CD14-positive monocyte (primary cell): ENCODE measurements at regions not wholly inside any gene's neighbourhood (a gene's known extent, or its start where the extent isn't known, plus 50 kb on each side); places are given as distances from the start of the nearest gene placed in this dataset.

Source experiments
- DNase-seq, 3 donors: peaks; one replicate each; pipeline ENCODE4 v3.0.0-alpha.2; 2011 to 2022
- H2AFZ ChIP-seq: 2 replicates; pipeline ENCODE4 v1.6.0; 2012; ENCODE audit warnings: mild to moderate bottlenecking, low read depth, low read length, inconsistent platforms; ENCODE audit not compliant: insufficient read depth, poor library complexity, severe bottlenecking
- H3K27ac ChIP-seq, 2 donors: 1 replicate in 1 of 2; 2 replicates in 1 of 2; pipeline ENCODE4 v1.5.1; 2012 to 2013; ENCODE audit warnings: low read length in 2 of 2, control low read depth in 1 of 2, inconsistent platforms in 1 of 2, low read depth in 1 of 2, mild to moderate bottlenecking in 1 of 2
- H3K27me3 ChIP-seq, 2 donors: one replicate each; pipeline versions ENCODE4 v1.6.0 to v1.6.1; 2011 to 2013; ENCODE audit warnings: low read length in 2 of 2; ENCODE audit not compliant: control insufficient read depth in 2 of 2, insufficient read depth in 2 of 2
- H3K36me3 ChIP-seq, 2 donors: replicated peaks in 1 of 2; 1 replicate in 1 of 2; 2 replicates in 1 of 2; pipeline versions ENCODE4 v1.5.1 to v1.6.1; 2012 to 2013; ENCODE audit warnings: low read length in 2 of 2, control low read depth in 1 of 2, inconsistent platforms in 1 of 2, mild to moderate bottlenecking in 1 of 2; ENCODE audit not compliant: insufficient read depth in 2 of 2, control insufficient read depth in 1 of 2
- H3K4me1 ChIP-seq, 2 donors: 1 replicate in 1 of 2; 2 replicates in 1 of 2; pipeline versions ENCODE4 v1.5.1 to v1.6.1; 2012 to 2013; ENCODE audit warnings: low read length in 2 of 2, control low read depth in 1 of 2, inconsistent platforms in 1 of 2, mild to moderate bottlenecking in 1 of 2, moderate library complexity in 1 of 2; ENCODE audit not compliant: insufficient read depth in 2 of 2, control insufficient read depth in 1 of 2
- H3K4me2 ChIP-seq: replicated peaks from 2 replicates; pipeline ENCODE3; 2012; ENCODE audit warnings: low read length, moderate library complexity, mild to moderate bottlenecking; ENCODE audit not compliant: poor library complexity, severe bottlenecking; ENCODE audit errors: extremely low read depth
- H3K4me3 ChIP-seq, 3 experiments: fragments of 200-600 bp in 1 of 3; sonication (generic) in 1 of 3; replicated peaks in 1 of 3; 1 replicate in 2 of 3; 2 replicates in 1 of 3; pipeline ENCODE4 v1.5.1; 2011 to 2013; ENCODE audit warnings: low read length in 3 of 3, mild to moderate bottlenecking in 3 of 3, control low read depth in 2 of 3, low read depth in 2 of 3, inconsistent platforms in 1 of 3, moderate library complexity in 1 of 3
- H3K79me2 ChIP-seq: 2 replicates; pipeline ENCODE4 v1.6.0; 2012; ENCODE audit warnings: mild to moderate bottlenecking, control low read depth, inconsistent platforms, low read length, moderate library complexity; ENCODE audit not compliant: insufficient read depth
- H3K9ac ChIP-seq: 2 replicates; pipeline ENCODE4 v1.6.0; 2017; ENCODE audit warnings: low read length, mild to moderate bottlenecking; ENCODE audit not compliant: insufficient read depth, poor library complexity, severe bottlenecking
- H3K9me3 ChIP-seq, 2 donors: replicated peaks in 1 of 2; 1 replicate in 1 of 2; 2 replicates in 1 of 2; pipeline versions ENCODE4 v1.5.1 to v1.6.1; 2012 to 2013; ENCODE audit warnings: low read length in 2 of 2, control low read depth in 1 of 2; ENCODE audit not compliant: control insufficient read depth in 1 of 2, insufficient read depth in 1 of 2
- H4K20me1 ChIP-seq: 2 replicates; pipeline ENCODE4 v1.6.0; 2012; ENCODE audit warnings: mild to moderate bottlenecking, low read length, control low read depth, moderate library complexity; ENCODE audit not compliant: insufficient read depth
- H3K27ac Mint-ChIP-seq, 7 donors: one replicate each; pipeline ENCODE4 v1.8.0; 2020; ENCODE audit warnings: mild to moderate bottlenecking in 7 of 7, mixed read lengths in 7 of 7, moderate library complexity in 6 of 7, inconsistent platforms in 2 of 7
- H3K27me3 Mint-ChIP-seq, 3 donors: one replicate each; pipeline ENCODE4 v1.8.0; 2021 to 2022; ENCODE audit warnings: low read depth in 3 of 3, mild to moderate bottlenecking in 3 of 3, mixed read lengths in 3 of 3, moderate library complexity in 3 of 3, inconsistent platforms in 1 of 3
- H3K36me3 Mint-ChIP-seq, 2 donors: one replicate each; pipeline ENCODE4 v1.8.0; 2020; ENCODE audit warnings: mixed read lengths in 2 of 2, inconsistent platforms in 1 of 2, mild to moderate bottlenecking in 1 of 2
- H3K4me1 Mint-ChIP-seq: one replicate; pipeline ENCODE4 v1.8.0; 2020; ENCODE audit warnings: mild to moderate bottlenecking, mixed read lengths
- H3K4me3 Mint-ChIP-seq, 2 donors: one replicate each; pipeline ENCODE4 v1.8.0; 2020; ENCODE audit warnings: mild to moderate bottlenecking in 2 of 2, mixed read lengths in 2 of 2, moderate library complexity in 1 of 2
- H3K9me3 Mint-ChIP-seq, 7 donors: one replicate each; pipeline ENCODE4 v1.8.0; 2020 to 2022; ENCODE audit warnings: mixed read lengths in 7 of 7, mild to moderate bottlenecking in 6 of 7, moderate library complexity in 6 of 7, inconsistent platforms in 2 of 7
- WGBS: methylation state at CpG from one replicate; pipeline ENCODE4 v1.1.5; 2013; ENCODE audit warnings: missing lambda C conversion rate; ENCODE audit not compliant: insufficient coverage; 5-methylcytosine and 5-hydroxymethylcytosine counted together
- intact Hi-C, 2 donors: fragments of 100-400 bp; cut with micrococcal nuclease; formaldehyde crosslinking; loops; one replicate each; pipeline versions ENCODE4 v1.15.0 to v1.15.1; 2023
- TF ChIP-seq, protein P1 (sequence below): fragments of 200-600 bp; IDR thresholded peaks from one replicate; pipeline ENCODE4 v1.8.0; 2022; ENCODE audit warnings: antibody characterized with exemption, mild to moderate bottlenecking

DNA sequence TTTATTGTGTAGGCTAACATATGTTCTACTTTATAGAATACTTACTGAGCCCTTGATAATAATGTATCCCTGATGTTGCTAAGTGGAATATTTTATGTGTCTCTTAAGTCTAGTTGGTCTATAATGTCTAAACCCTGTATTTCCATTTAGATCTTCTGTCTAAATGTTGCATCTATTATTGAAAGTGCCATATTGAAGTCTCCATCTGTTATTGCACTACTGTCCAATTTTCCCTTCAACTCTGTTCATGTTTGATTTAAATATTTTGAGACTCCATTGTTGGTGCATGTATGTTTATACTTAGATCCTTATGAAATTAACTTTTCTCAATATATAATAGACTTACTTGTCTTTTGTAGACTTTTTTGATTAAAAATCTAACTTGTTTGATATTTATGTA is 924.5 kb upstream of the KCND2 start:
- no peaks in the 10 kb centered on the region for H3K27me3 Mint-ChIP-seq
- Histone ChIP-seq H3K36me3 (no peaks in the 10 kb centered on the region), H3K4me1 (no peaks in the 10 kb centered on the region), H3K4me3 (no peak overlapping the region), H3K27me3 (no peaks in the 10 kb centered on the region), H3K4me2 (no peak overlapping the region), H2AFZ (no peak overlapping the region), H3K9ac (no peak overlapping the region), H3K9me3 (peaks cover 3 to 6% of the 10 kb centered on the region in 2 donors), H3K27ac (no peak overlapping the region), H3K79me2 (no peaks in the 10 kb centered on the region), H4K20me1 (no peaks in the 10 kb centered on the region)
- no peak for DNase-seq
- H3K9me3 Mint-ChIP-seq = peaks cover 0 to 2% (median 0%) of the 10 kb centered on the region in 7 donors
- TF ChIP-seq, protein P1, sequence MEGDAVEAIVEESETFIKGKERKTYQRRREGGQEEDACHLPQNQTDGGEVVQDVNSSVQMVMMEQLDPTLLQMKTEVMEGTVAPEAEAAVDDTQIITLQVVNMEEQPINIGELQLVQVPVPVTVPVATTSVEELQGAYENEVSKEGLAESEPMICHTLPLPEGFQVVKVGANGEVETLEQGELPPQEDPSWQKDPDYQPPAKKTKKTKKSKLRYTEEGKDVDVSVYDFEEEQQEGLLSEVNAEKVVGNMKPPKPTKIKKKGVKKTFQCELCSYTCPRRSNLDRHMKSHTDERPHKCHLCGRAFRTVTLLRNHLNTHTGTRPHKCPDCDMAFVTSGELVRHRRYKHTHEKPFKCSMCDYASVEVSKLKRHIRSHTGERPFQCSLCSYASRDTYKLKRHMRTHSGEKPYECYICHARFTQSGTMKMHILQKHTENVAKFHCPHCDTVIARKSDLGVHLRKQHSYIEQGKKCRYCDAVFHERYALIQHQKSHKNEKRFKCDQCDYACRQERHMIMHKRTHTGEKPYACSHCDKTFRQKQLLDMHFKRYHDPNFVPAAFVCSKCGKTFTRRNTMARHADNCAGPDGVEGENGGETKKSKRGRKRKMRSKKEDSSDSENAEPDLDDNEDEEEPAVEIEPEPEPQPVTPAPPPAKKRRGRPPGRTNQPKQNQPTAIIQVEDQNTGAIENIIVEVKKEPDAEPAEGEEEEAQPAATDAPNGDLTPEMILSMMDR = no peak
- no peaks in the 10 kb centered on the region for H3K36me3 Mint-ChIP-seq
- no peaks in the 10 kb centered on the region for H3K4me1 Mint-ChIP-seq
- H3K4me3 Mint-ChIP-seq = no peak overlapping the region
- intact Hi-C loops = no loop called here
- no peak overlapping the region for H3K27ac Mint-ChIP-seq

DNA sequence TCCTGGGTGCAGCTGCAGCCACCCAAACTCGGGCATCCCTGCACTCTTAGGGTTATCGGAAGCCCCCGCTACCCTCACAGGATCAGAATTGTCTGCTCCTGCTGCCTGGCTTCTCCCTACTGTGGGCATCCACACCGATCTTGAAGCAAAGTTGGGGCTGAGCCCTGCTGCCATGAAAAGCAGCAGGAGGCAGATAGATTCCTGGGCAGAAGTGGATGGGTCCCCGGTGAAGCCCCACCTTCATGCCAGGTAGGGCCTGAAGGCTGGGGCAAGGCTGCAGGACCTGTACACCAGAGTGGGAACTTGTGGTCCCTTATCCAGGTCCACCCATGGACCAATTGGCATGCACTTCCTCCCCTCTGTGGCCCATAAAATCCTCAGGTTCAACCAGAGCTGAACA is 922.6 kb upstream of the KCND2 start:
- peaks cover 0 to 2% (median 0%) of the 10 kb centered on the region in 7 donors for H3K9me3 Mint-ChIP-seq
- Histone ChIP-seq H4K20me1 (no peaks in the 10 kb centered on the region), H3K36me3 (no peaks in the 10 kb centered on the region), H3K9me3 (peaks cover 3 to 6% of the 10 kb centered on the region in 2 donors), H3K27ac (no peak overlapping the region), H3K27me3 (no peaks in the 10 kb centered on the region), H3K4me3 (no peak overlapping the region), H3K79me2 (no peaks in the 10 kb centered on the region), H3K4me2 (no peak overlapping the region), H2AFZ (no peak overlapping the region), H3K4me1 (no peaks in the 10 kb centered on the region), H3K9ac (no peak overlapping the region)
- no peaks in the 10 kb centered on the region for H3K4me1 Mint-ChIP-seq
- 85% methylated on average over 5 of the region's 5 CpGs for WGBS
- TF ChIP-seq, protein P1 = no peak
- no peak overlapping the region for H3K27ac Mint-ChIP-seq
- no peaks in the 10 kb centered on the region for H3K27me3 Mint-ChIP-seq
- H3K36me3 Mint-ChIP-seq = no peaks in the 10 kb centered on the region
- DNase-seq = no peak
- H3K4me3 Mint-ChIP-seq = no peak overlapping the region
- intact Hi-C loops = no loop called here
